ENCODE measurements at regions not wholly inside any gene's neighbourhood (a gene's known extent, or its start where the extent isn't known, plus 50 kb on each side); places are given as distances from the start of the nearest gene placed in this dataset.

DNA sequence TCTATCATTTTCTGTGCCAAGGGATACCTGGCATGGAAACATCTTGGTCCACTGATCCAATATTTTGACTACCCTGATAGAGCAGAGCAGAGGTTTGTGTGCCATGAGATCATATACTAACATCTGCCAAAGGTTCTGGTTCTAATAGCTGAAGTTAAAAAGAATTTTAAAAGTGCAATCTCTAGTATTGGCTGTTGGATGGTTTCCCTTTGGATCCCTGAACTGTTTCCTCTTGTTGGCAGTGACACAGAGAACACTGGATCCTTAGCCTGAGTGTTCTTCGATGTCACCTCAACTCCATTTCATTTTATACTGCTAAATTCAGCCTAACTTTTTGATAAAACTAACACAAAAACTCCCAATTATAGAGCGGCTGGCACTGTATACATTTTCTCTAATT is 169.3 kb upstream of the FBXO11 start:
- no peak for DNase-seq (ENCODE audit: low spot score)
- TF ChIP-seq, protein P1, sequence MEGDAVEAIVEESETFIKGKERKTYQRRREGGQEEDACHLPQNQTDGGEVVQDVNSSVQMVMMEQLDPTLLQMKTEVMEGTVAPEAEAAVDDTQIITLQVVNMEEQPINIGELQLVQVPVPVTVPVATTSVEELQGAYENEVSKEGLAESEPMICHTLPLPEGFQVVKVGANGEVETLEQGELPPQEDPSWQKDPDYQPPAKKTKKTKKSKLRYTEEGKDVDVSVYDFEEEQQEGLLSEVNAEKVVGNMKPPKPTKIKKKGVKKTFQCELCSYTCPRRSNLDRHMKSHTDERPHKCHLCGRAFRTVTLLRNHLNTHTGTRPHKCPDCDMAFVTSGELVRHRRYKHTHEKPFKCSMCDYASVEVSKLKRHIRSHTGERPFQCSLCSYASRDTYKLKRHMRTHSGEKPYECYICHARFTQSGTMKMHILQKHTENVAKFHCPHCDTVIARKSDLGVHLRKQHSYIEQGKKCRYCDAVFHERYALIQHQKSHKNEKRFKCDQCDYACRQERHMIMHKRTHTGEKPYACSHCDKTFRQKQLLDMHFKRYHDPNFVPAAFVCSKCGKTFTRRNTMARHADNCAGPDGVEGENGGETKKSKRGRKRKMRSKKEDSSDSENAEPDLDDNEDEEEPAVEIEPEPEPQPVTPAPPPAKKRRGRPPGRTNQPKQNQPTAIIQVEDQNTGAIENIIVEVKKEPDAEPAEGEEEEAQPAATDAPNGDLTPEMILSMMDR (IDR thresholded peaks at IDR 0.05): no peak
- ATAC-seq (ENCODE audit: low FRiP score): no peak

DNA sequence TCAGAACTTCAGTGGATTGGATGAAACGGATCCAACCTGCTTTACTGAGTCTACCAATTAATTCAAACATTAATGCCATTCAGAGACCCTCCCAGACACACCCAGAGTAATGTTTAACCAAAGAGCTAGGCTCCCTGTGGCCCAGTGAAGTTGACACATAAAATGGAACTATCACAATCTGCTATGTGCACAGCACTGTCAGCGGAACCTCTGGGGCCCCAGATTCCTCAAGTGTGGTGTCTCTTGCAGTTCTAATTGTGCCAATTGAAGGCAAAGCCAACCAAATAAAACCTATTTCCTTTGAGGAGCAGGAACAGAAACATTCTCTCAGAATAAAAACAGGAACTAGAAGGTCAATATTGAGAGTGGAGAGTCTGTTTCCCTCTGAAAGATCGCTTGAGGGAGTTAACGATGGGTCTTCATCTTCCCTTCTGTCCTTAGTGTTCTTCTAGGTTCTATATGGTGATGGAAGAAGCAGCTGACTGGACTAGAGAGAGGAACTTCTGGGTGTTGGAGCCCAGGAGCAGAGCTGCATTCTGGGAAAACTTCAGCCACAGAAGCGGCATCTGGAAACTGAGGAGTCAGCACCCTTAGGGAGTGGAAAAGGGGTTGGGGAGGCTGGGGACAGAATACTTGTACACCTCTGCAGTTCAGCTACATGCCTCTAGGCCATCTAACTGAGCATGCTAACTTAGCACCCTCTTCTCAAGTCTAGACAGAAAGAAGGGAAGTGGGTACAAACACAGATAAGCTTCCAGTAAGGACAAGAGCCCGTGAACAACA is 174.4 kb upstream of the FBXO11 start:
- ATAC-seq (ENCODE audit: low FRiP score): no peak
- TF ChIP-seq, protein P1 (IDR thresholded peaks at IDR 0.05): no peak

DNA sequence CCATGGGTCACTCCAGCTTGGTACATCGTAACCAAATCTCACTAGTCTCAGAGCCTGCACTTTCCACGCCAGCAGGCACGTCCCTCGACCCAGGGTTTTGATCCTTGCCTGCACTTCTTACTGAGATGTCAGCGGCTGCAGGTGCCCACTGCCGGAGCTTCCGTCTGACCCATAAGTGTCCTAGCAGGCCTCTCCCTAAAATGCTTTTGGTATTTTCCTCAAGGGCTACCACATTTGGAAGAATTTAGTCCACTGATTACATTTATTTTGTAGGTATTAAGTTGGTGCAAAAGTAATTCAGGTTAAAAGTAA is 175.0 kb upstream of the FBXO11 start:
- DNase-seq (ENCODE audit: low spot score): no peak
- TF ChIP-seq, protein P1 (IDR thresholded peaks at IDR 0.05): no peak
- no peak for ATAC-seq (ENCODE audit: low FRiP score)

More for the DNA sequence above, 174.4 kb upstream of the FBXO11 start:
- DNase-seq (ENCODE audit: low spot score): no peak

DNA sequence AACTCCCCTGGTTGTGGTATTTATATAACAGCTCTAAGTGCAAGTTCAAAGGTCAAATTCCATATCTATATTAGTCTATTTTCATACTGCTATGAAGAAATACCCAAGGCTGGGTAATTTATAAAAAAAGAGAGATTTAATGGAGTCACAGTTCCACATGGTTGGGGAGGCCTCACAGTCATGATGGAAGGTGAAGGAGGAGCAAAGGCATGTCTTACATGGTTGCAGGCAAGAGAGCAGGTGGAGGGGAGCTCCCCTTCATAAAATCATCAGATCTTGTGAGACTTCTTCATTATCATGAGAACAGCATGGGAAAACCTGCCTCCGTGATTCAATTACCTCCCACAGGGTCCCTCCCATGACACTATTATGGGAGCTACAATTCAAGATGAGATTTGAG is 179.6 kb upstream of the FBXO11 start:
- no peak for ATAC-seq (ENCODE audit: low FRiP score)
- TF ChIP-seq, protein P1 (IDR thresholded peaks at IDR 0.05): no peak
- DNase-seq (ENCODE audit: low spot score): no peak

DNA sequence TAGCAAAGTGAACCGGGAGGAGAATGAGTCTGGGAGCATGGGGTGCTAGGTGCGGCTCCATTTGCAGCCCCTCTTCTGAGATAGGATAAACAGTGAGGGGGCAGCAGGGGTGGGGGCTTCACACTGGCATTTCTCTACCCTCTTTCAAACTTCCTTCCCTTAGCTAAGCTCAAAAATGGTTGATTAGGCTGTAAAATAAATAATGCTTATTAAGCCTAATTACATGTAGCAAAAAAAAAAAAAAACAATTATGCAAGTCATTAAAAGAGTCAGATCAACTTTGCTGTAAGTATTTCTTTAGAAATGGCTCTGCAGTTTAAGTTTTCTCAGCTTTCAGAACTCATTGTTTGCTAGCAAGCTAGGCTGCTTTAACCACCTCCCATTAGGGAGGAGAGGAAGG is 182.7 kb upstream of the FBXO11 start:
- ATAC-seq (ENCODE audit: low FRiP score) (no peak), DNase-seq (ENCODE audit: low spot score) (no peak)
- TF ChIP-seq, protein P1 (IDR thresholded peaks at IDR 0.05): no peak

DNA sequence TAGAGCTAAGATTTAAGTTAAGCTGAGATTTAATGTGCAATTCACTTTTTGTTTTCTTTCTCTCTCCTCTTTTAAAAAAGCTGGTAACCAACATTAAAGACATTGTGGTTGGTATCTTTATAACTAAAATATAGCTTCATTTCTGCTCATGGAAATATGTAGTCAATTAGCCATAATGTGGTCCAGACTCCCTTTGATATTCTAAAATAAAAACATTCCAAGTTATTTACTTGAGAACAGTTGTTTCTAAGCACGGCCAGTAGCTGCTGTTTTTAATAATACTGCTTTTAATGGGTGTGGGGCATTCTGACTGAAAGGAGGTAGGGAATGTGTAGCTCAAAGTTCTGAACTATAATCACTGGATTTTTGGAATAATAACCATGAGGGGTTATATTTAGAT is 183.3 kb upstream of the FBXO11 start:
- TF ChIP-seq, protein P1 (IDR thresholded peaks at IDR 0.05): no peak
- ATAC-seq (ENCODE audit: low FRiP score) (no peak), DNase-seq (ENCODE audit: low spot score) (no peak)

All from omental fat pad (tissue), 3 donors.